K562 (cell line): ENCODE measurements at regions not wholly inside any gene's neighbourhood (a gene's known extent, or its start where the extent isn't known, plus 50 kb on each side); places are given as distances from the start of the nearest gene placed in this dataset.

Source experiments
- CTCFL ChIP-seq: IDR thresholded peaks from 2 replicates; pipeline ENCODE4 v1.6.1; 2011; ENCODE audit warnings: borderline replicate concordance, low read depth, mild to moderate bottlenecking, moderate library complexity, low read length; ENCODE audit not compliant: insufficient read depth, poor library complexity, severe bottlenecking
- GTF2A2 ChIP-seq: IDR thresholded peaks from 2 replicates; pipeline ENCODE4 v1.6.1; 2016; ENCODE audit warnings: mild to moderate bottlenecking, missing genetic modification characterization, missing compliant biosample characterization
- HBP1 ChIP-seq: fragments of 450-650 bp; formaldehyde crosslinking; IDR thresholded peaks from 2 replicates; pipeline ENCODE4 v1.4.0; 2022; ENCODE audit warnings: missing genetic modification characterization
- HMG20B ChIP-seq: fragments of 250-450 bp; sonication (Bioruptor Pico); IDR thresholded peaks from 2 replicates; pipeline ENCODE4 v1.5.0; 2021; ENCODE audit warnings: mild to moderate bottlenecking
- HMGXB4 ChIP-seq: sonication (generic); formaldehyde crosslinking; IDR thresholded peaks from 2 replicates; pipeline ENCODE4 v1.8.1; 2023; ENCODE audit warnings: mild to moderate bottlenecking, missing genetic modification reagents
- MEF2A ChIP-seq: IDR thresholded peaks from 2 replicates; pipeline ENCODE4 v1.6.1; 2011; ENCODE audit warnings: low read depth, mild to moderate bottlenecking, low read length, moderate library complexity; ENCODE audit not compliant: control insufficient read depth
- POLR2B ChIP-seq: fragments of 450-650 bp; IDR thresholded peaks from 2 replicates; pipeline ENCODE4 v1.6.1; 2018; ENCODE audit warnings: low read depth; ENCODE audit not compliant: partially characterized antibody
- SNRNP70 ChIP-seq: fragments of 200-400 bp; formaldehyde crosslinking; optimal IDR thresholded peaks from 2 replicates; pipeline ENCODE3; 2017; ENCODE audit warnings: low read depth, low read length
- TGIF2 ChIP-seq: sonication (generic); formaldehyde crosslinking; IDR thresholded peaks from 2 replicates; pipeline ENCODE4 v1.8.1; 2022; ENCODE audit warnings: mild to moderate bottlenecking, missing genetic modification reagents, moderate library complexity
- TSC22D4 ChIP-seq: fragments of 450-650 bp; IDR thresholded peaks from 2 replicates; pipeline ENCODE4 v1.6.1; 2016; ENCODE audit warnings: missing genetic modification characterization, missing biosample characterization, control low read depth
- ZBTB49 ChIP-seq: sonication (generic); formaldehyde crosslinking; IDR thresholded peaks from 2 replicates; pipeline ENCODE4 v1.8.0; 2022; ENCODE audit warnings: missing genetic modification reagents, mild to moderate bottlenecking, borderline replicate concordance
- ZFP30 ChIP-seq: fragments of 250-450 bp; sonication (Bioruptor Pico); IDR thresholded peaks from 2 replicates; pipeline ENCODE4 v1.8.0; 2022; ENCODE audit warnings: moderate library complexity, mild to moderate bottlenecking, inconsistent platforms, borderline replicate concordance
- ZNF121 ChIP-seq: sonication (generic); formaldehyde crosslinking; conservative IDR thresholded peaks from 2 replicates; pipeline ENCODE4 v1.8.0; 2022; ENCODE audit warnings: missing genetic modification reagents
- ZNF146 ChIP-seq: IDR thresholded peaks from one replicate; pipeline ENCODE4 v1.6.1; 2018; ENCODE audit warnings: missing compliant biosample characterization; ENCODE audit not compliant: unreplicated experiment
- ZNF224 ChIP-seq: sonication (generic); formaldehyde crosslinking; IDR thresholded peaks from 2 replicates; pipeline ENCODE4 v1.8.0; 2022; ENCODE audit warnings: mild to moderate bottlenecking, missing genetic modification reagents
- ZNF41 ChIP-seq: fragments of 250-450 bp; sonication (Bioruptor Pico); conservative IDR thresholded peaks from 2 replicates; pipeline ENCODE4 v1.4.0; 2020; ENCODE audit warnings: mild to moderate bottlenecking
- TF ChIP-seq, protein P1 (sequence below): fragments of 250-450 bp; sonication (Bioruptor Pico); IDR thresholded peaks from 2 replicates; pipeline ENCODE4 v1.8.0; 2021; ENCODE audit warnings: moderate library complexity, mild to moderate bottlenecking, inconsistent platforms

DNA sequence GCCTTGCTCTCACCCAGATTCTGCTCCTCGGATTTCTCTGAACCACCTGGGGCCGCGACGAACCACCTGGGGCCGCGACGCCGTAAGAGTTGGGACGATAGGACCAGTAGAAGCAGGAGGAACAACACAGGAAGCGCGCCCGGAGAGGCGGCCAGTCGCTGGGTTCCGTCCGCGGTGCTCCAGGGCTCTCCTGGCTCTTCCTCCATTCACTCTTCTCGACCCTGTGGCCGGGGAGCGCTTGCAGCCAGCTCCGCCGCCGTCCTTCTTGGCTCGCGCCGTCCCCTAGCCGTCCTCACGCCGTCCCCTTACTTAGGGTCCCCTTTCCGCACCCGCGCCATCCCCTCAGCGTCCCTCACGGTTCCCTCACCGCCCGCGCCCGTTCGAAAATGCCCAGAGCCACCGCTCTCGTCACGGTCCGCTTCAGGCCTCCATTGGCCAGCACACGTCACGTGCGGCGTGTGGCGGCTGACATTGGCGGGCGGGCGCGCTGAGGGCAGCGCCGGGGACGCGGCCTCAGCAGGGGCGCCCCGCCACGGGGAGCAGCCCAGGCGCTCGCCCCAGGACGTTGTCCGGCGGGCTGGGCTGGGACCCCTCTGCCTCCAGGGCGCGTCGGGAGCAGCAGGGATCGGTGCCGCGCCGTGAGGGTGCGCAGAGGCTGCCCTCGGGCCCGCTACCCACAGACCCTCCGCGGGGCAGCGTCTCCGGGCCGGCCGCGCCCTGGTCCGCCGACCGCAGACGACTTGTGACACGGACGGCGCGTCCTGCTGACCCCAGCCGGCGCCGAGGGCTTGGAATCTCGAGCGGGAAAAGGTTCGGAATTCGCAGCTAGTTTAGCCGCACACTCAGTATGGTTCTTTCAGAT, 53.7 kb upstream of the PTPDC1 start (continued):
- TF ChIP-seq TGIF2 (CRISPR knock-in tag) = no peak
- no peak for TF ChIP-seq HMGXB4
- TF ChIP-seq ZBTB49 = no peak; the same call in 1 of the 2 replicates
- TF ChIP-seq TSC22D4 (tag) = no peak
- no peak for TF ChIP-seq ZNF146 (CRISPR knock-in tag)
- TF ChIP-seq GTF2A2 (tag) = no peak
- no peak for TF ChIP-seq HMG20B
- no peak for TF ChIP-seq ZNF224 (CRISPR knock-in tag)
- no peak for TF ChIP-seq ZNF41
- TF ChIP-seq ZNF121 = no peak
- no peak for TF ChIP-seq CTCFL
- TF ChIP-seq MEF2A = no peak
- peak; percentile 89; the same call in 1 of the 2 replicates for TF ChIP-seq HBP1 (CRISPR knock-in tag)
- no peak for TF ChIP-seq ZFP30 (CRISPR knock-in tag)
- TF ChIP-seq SNRNP70 = no peak
- TF ChIP-seq, protein P1, sequence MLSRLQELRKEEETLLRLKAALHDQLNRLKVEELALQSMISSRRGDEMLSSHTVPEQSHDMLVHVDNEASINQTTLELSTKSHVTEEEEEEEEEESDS (CRISPR knock-in tag) = no peak
- TF ChIP-seq POLR2B = peak; percentile 85
